ENCODE measurements at regions not wholly inside any gene's neighbourhood (a gene's known extent, or its start where the extent isn't known, plus 50 kb on each side); places are given as distances from the start of the nearest gene placed in this dataset.

- no peaks in the 10 kb centered on the region for H3K27me3 Mint-ChIP-seq
- no peaks in the 10 kb centered on the region for H3K4me1 Mint-ChIP-seq (ENCODE audit: low read depth)
- no peaks in the 10 kb centered on the region for H3K36me3 Mint-ChIP-seq (ENCODE audit: low read depth)
- H3K27ac Mint-ChIP-seq = no peak overlapping the region
- no peak overlapping the region for H3K4me3 Mint-ChIP-seq
- H3K9me3 Mint-ChIP-seq = peaks cover 59% of the 10 kb centered on the region
- intact Hi-C loops (cut with micrococcal nuclease) = no loop called here
These were observed 894.5 kb upstream of the ALCAM start for GRCh38 chr3:104472221-104472620.

DNA sequence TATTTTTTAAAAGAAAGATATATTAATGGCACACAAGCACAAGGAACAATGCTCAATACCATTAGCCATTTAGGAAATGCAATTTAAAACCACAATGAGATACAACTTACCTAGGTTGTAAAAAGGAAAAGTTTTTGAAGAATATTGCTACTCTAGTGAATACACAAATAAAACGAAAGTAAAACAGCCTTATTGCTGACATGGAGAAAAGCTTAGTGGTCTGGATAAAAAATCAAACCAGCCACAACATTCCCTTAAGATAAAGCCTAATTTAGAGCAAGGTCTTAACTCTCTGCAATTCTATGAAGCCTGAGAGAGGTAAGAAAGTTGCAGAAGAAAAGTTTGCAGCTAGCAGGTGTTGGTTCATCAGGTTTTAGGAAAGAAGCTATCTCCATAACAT, 892.7 kb upstream of the ALCAM start:
- Mint-ChIP-seq H3K27me3 (no peaks in the 10 kb centered on the region), H3K4me3 (no peak overlapping the region), H3K4me1 (ENCODE audit: low read depth) (no peaks in the 10 kb centered on the region), H3K9me3 (peaks cover 62% of the 10 kb centered on the region), H3K36me3 (ENCODE audit: low read depth) (no peaks in the 10 kb centered on the region), H3K27ac (no peak overlapping the region)
- intact Hi-C loops (cut with micrococcal nuclease) = no loop called here

- H3K9me3 Mint-ChIP-seq = peaks cover 12% of the 10 kb centered on the region
- H3K36me3 Mint-ChIP-seq (ENCODE audit: low read depth) = no peaks in the 10 kb centered on the region
- no peak overlapping the region for H3K4me3 Mint-ChIP-seq
- H3K4me1 Mint-ChIP-seq (ENCODE audit: low read depth) = no peaks in the 10 kb centered on the region
- no peaks in the 10 kb centered on the region for H3K27me3 Mint-ChIP-seq
- no peak overlapping the region for H3K27ac Mint-ChIP-seq
- intact Hi-C loops (cut with micrococcal nuclease) = no loop called here
These were observed 863.7 kb upstream of the ALCAM start for GRCh38 chr3:104503022-104503421.

DNA sequence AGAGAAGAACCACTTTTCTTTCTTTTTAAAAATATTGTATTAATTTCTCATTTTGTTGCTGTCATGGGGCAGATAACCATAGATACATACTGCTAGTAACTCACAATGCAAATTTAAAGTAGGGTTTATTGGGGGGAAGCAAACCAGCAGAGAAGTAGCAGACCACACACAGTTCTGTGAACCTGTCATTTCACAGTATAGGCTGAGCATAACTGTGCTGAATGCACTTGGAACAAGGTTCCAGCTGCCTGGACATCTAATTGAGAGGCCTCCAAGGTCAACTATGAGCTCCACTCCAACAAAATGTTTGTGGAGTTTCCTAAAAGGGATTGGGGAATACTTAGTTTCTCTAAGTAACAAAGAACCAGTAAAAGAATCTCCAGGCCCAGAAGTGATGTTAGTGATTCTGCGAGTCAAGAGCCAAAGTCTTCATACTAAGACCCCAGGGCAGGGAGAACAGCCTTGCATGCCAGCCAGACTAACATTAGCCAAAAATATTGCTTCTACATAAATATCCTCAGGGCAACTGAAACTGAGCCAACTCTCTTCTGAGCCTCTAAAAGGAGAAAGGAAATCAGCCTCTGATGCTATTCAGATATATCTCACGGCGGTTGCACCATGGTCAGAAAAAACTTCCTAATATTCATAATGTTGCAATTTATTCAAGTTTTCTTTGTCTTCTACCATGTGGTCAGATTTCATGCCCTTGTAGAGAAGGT, 856.4 kb upstream of the ALCAM start:
- peaks cover 18% of the 10 kb centered on the region for H3K9me3 Mint-ChIP-seq
- H3K27me3 Mint-ChIP-seq = no peaks in the 10 kb centered on the region
- H3K27ac Mint-ChIP-seq = no peak overlapping the region
- no peak overlapping the region for H3K4me3 Mint-ChIP-seq
- intact Hi-C loops (cut with micrococcal nuclease) = no loop called here
- H3K4me1 Mint-ChIP-seq (ENCODE audit: low read depth) = no peaks in the 10 kb centered on the region
- H3K36me3 Mint-ChIP-seq (ENCODE audit: low read depth) = no peaks in the 10 kb centered on the region

DNA sequence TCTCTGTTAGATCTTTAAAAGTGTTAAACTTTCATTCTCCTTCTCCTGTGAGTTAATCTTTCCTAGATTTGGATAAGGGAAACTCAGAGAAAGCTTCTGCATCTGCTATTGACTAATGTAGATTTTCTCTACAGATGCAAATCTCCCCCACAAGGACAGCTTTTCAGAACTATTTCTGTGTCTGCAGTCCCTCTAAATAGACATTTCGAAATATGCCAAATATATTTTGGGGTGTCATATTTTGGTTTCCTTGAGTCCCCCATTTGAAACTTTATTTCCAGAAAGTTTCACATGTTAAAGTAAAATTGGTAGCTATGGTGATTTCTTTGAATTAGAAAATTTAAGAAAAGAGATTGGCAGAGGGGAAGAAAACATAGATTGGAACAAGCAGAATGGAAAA, 852.3 kb upstream of the ALCAM start:
- no peaks in the 10 kb centered on the region for H3K27me3 Mint-ChIP-seq
- peaks cover 18% of the 10 kb centered on the region for H3K9me3 Mint-ChIP-seq
- no peak overlapping the region for H3K27ac Mint-ChIP-seq

GRCh38 chr3:104514776-104515175, 851.9 kb upstream of the ALCAM start:
- Mint-ChIP-seq H3K27ac (no peak overlapping the region), H3K4me3 (no peak overlapping the region), H3K4me1 (ENCODE audit: low read depth) (no peaks in the 10 kb centered on the region), H3K36me3 (ENCODE audit: low read depth) (no peaks in the 10 kb centered on the region), H3K27me3 (no peaks in the 10 kb centered on the region), H3K9me3 (peaks cover 18% of the 10 kb centered on the region)
- intact Hi-C loops (cut with micrococcal nuclease) = no loop called here

More for the DNA sequence above, 852.3 kb upstream of the ALCAM start:
- no peaks in the 10 kb centered on the region for H3K36me3 Mint-ChIP-seq (ENCODE audit: low read depth)
- intact Hi-C loops (cut with micrococcal nuclease) = no loop called here
- H3K4me3 Mint-ChIP-seq = no peak overlapping the region
- H3K4me1 Mint-ChIP-seq (ENCODE audit: low read depth) = no peaks in the 10 kb centered on the region

- H3K9me3 Mint-ChIP-seq = peaks cover 9% of the 10 kb centered on the region
- intact Hi-C loops (cut with micrococcal nuclease) = no loop called here
- no peaks in the 10 kb centered on the region for H3K4me1 Mint-ChIP-seq (ENCODE audit: low read depth)
- no peak overlapping the region for H3K4me3 Mint-ChIP-seq
- H3K27me3 Mint-ChIP-seq = no peaks in the 10 kb centered on the region
- no peak overlapping the region for H3K27ac Mint-ChIP-seq
- no peaks in the 10 kb centered on the region for H3K36me3 Mint-ChIP-seq (ENCODE audit: low read depth)
These were observed 847.6 kb upstream of the ALCAM start for GRCh38 chr3:104519068-104519467.

DNA sequence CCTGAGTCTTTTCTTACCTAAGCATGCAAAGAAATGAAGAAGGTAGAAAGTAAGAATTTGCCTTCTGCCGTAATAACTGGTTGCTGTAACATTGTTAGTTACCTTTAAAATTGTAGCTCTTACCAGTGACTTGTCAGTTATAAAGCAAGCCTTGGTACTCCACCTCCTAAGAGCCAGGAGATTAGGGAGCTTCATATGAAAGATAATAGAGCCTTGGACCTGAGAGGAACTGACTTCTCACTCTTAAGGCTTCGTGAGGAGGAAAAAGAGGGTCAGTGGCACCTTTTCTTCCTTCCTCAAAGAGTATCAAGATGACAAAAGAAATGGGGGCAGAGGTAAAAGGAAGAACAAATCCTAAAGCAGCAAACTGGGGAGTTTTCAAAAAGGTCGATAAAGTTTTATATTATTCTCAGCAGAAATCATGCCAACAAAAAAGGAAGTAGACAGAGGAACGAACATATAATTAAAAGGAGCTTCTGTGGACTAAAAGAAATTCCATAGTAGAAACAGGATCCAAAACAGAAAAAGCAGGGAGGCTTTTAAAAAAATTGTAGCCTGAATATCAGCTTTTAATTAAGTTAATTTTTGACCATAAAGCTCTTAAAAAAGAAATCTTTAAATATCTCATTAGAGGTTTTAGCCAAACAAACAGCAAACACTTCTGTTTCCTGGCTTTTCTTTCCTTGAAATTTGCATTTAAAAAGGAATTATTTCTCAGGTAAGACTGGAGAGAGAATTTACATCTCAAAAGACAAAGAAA, 847.1 kb upstream of the ALCAM start:
- Mint-ChIP-seq H3K27me3 (no peaks in the 10 kb centered on the region), H3K9me3 (peaks cover 3% of the 10 kb centered on the region), H3K36me3 (ENCODE audit: low read depth) (no peaks in the 10 kb centered on the region), H3K27ac (no peak overlapping the region), H3K4me1 (ENCODE audit: low read depth) (no peaks in the 10 kb centered on the region), H3K4me3 (no peak overlapping the region)
- intact Hi-C loops (cut with micrococcal nuclease) = no loop called here

DNA sequence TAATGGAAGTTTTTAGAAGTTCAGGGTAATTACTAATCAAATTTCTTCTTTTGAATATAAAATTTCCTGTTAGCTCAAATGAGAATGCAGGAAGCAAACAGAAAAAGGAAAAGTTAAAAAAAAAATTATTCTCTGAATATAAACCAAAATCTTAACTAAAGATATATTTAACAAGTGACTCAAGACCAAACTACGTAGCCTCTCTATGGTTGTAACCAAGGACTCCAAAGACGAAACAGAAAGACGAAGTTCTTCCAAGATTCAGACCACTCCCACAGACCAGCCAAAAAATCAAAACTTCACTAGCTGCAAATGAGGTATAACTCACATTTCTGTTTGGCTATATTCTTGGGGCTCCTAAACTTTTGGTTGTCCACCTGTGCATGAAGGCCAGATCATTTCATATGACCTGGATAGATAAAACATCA, 846.5 kb upstream of the ALCAM start:
- Mint-ChIP-seq H3K36me3 (ENCODE audit: low read depth) (no peaks in the 10 kb centered on the region), H3K4me3 (no peak overlapping the region), H3K27me3 (no peaks in the 10 kb centered on the region), H3K27ac (no peak overlapping the region), H3K9me3 (no peaks in the 10 kb centered on the region), H3K4me1 (ENCODE audit: low read depth) (no peaks in the 10 kb centered on the region)
- intact Hi-C loops (cut with micrococcal nuclease) = no loop called here

GRCh38 chr3:104521606-104522336, 844.9 kb upstream of the ALCAM start:
- Mint-ChIP-seq H3K4me1 (ENCODE audit: low read depth) (no peaks in the 10 kb centered on the region), H3K36me3 (ENCODE audit: low read depth) (no peaks in the 10 kb centered on the region), H3K27me3 (no peaks in the 10 kb centered on the region), H3K27ac (no peak overlapping the region), H3K9me3 (no peaks in the 10 kb centered on the region), H3K4me3 (no peak overlapping the region)
- intact Hi-C loops (cut with micrococcal nuclease) = no loop called here

DNA sequence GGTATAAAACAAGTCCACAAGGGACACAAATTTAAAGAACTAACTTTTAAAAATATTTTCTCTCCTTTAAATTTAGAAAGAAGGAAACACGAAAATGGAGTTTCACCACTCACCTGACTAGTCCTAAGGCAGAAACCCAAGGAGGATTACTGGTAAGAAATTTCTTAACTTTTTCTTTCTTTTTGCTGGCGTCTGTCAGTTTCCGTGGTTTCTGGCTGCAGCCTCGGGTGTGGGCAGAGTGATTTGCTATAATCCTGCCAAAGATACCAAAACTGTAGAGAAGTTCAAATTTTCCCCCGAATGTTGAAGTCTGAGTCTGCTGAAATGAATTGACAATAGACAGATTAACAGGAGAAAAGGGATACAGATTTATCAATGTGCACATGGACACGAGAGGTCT, 843.6 kb upstream of the ALCAM start:
- H3K27ac Mint-ChIP-seq = no peak overlapping the region
- peaks cover 5% of the 10 kb centered on the region for H3K4me1 Mint-ChIP-seq (ENCODE audit: low read depth)
- no peaks in the 10 kb centered on the region for H3K27me3 Mint-ChIP-seq
- no peak overlapping the region for H3K4me3 Mint-ChIP-seq
- H3K36me3 Mint-ChIP-seq (ENCODE audit: low read depth) = no peaks in the 10 kb centered on the region
- no peaks in the 10 kb centered on the region for H3K9me3 Mint-ChIP-seq
- intact Hi-C loops (cut with micrococcal nuclease) = no loop called here

DNA sequence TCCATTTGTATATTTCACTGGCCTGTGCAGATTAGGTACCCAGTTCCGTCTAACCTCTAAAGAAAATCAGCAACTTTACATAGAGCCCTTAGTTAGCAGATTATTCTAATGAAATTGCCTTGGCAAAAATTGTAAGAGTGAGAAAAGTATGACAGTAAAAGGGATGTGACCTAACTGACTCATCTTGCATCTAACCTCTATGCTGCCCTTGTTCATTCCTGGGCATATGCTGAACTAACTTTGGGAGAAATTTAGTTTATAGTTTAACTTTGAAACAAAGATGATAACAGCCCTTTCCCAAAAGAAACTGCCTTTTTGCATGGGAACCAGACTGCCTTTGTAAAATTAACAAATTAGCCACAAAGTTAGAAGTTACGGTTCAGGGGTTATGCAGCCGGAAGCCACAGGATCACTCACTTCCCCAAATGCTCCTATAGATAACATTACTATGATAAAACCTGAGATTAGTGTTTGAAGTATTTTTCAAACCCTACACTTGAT, 839.8 kb upstream of the ALCAM start:
- intact Hi-C loops (cut with micrococcal nuclease) = no loop called here

DNA sequence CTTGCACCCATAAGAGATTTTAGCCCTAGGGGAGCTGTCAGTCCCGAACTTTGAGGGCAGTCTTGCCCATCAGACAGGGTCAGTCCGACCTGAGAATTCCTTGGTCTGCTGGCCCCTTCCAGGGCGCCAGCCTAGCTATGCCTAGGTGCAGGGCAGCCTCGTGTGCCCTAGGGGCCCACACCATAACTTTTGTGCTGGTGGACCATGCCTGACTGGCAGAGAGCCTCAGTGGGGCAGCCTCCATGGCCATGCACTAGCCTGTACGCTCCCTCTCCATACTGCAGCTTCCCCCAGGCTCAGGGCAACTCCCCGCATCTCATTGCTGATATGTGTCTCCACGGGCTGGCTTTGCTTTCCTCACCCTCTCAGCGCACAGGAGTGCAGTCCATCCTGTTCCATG, 835.8 kb upstream of the ALCAM start:
- intact Hi-C loops (cut with micrococcal nuclease) = no loop called here
- H3K27me3 Mint-ChIP-seq = no peaks in the 10 kb centered on the region
- peaks cover 5% of the 10 kb centered on the region for H3K4me1 Mint-ChIP-seq (ENCODE audit: low read depth)
- no peak overlapping the region for H3K27ac Mint-ChIP-seq
- no peak overlapping the region for H3K4me3 Mint-ChIP-seq
- no peaks in the 10 kb centered on the region for H3K36me3 Mint-ChIP-seq (ENCODE audit: low read depth)
- H3K9me3 Mint-ChIP-seq = peaks cover 52% of the 10 kb centered on the region

More for the DNA sequence above, 839.8 kb upstream of the ALCAM start:
- Mint-ChIP-seq H3K27me3 (no peaks in the 10 kb centered on the region), H3K9me3 (peaks cover 20% of the 10 kb centered on the region), H3K4me3 (no peak overlapping the region), H3K36me3 (ENCODE audit: low read depth) (no peaks in the 10 kb centered on the region), H3K4me1 (ENCODE audit: low read depth) (peaks cover 5% of the 10 kb centered on the region), H3K27ac (no peak overlapping the region)

GRCh38 chr3:104536715-104537114, 830.0 kb upstream of the ALCAM start:
- no peak overlapping the region for H3K4me3 Mint-ChIP-seq
- intact Hi-C loops (cut with micrococcal nuclease) = no loop called here
- H3K27me3 Mint-ChIP-seq = no peaks in the 10 kb centered on the region
- H3K36me3 Mint-ChIP-seq (ENCODE audit: low read depth) = no peaks in the 10 kb centered on the region
- no peaks in the 10 kb centered on the region for H3K4me1 Mint-ChIP-seq (ENCODE audit: low read depth)
- H3K27ac Mint-ChIP-seq = no peak overlapping the region
- peaks cover 34% of the 10 kb centered on the region for H3K9me3 Mint-ChIP-seq

All from dendritic cell treated with granulocyte-macrophage colony-stimulating factor and Interleukin-4, amounts not matched to agents 40 ng/mL and 50 ng/mL, for 4 days (primary cell).